ENCODE measurements at regions not wholly inside any gene's neighbourhood (a gene's known extent, or its start where the extent isn't known, plus 50 kb on each side); places are given as distances from the start of the nearest gene placed in this dataset.

- DNase-seq (ENCODE audit: low spot score) = no peak
- TF ChIP-seq CTCF (conservative IDR thresholded peaks at IDR 0.05; ENCODE audit: low read depth, low read length) (no peak), EZH2 (IDR thresholded peaks at IDR 0.05; ENCODE audit: borderline replicate concordance, low read depth, low read length, poor library complexity, severe bottlenecking) (no peak)
- Histone ChIP-seq H3K4me1 (ENCODE audit: insufficient read depth, low read length, poor library complexity, severe bottlenecking) (no peaks in the 10 kb centered on the region), H3K27ac (ENCODE audit: low read depth, low read length, poor library complexity, severe bottlenecking) (no peak overlapping the region), H3K36me3 (ENCODE audit: insufficient read depth, low read length, poor library complexity, severe bottlenecking) (no peaks in the 10 kb centered on the region), H3K4me3 (ENCODE audit: low read depth, low read length, poor library complexity, severe bottlenecking) (no peak overlapping the region), H3K9me3 (ENCODE audit: low read depth, low read length, poor library complexity, severe bottlenecking) (no peaks in the 10 kb centered on the region), H3K27me3 (replicated peaks; ENCODE audit: insufficient read depth, low read depth, low read length, poor library complexity) (no peaks in the 10 kb centered on the region)
- BruUV-seq (replicated peaks) = no TSS peak
- intact Hi-C loops (cut with micrococcal nuclease; ENCODE audit: unreplicated experiment) = no loop called here
- POLR2A ChIA-PET (ENCODE audit: low non-redundant PET) = no interaction called here
- CTCF ChIA-PET = no interaction called here
Measured at GRCh38 chrX:6810776-6811175, 275.9 kb upstream of the VCX3A start.

GRCh38 chrX:6803607-6804006 lies 268.7 kb upstream of the VCX3A start:
- intact Hi-C loops (cut with micrococcal nuclease; ENCODE audit: unreplicated experiment) = no loop called here
- Histone ChIP-seq H3K4me1 (ENCODE audit: insufficient read depth, low read length, poor library complexity, severe bottlenecking) (no peaks in the 10 kb centered on the region), H3K36me3 (ENCODE audit: insufficient read depth, low read length, poor library complexity, severe bottlenecking) (no peaks in the 10 kb centered on the region), H3K9me3 (ENCODE audit: low read depth, low read length, poor library complexity, severe bottlenecking) (no peaks in the 10 kb centered on the region), H3K27me3 (replicated peaks; ENCODE audit: insufficient read depth, low read depth, low read length, poor library complexity) (no peaks in the 10 kb centered on the region), H3K4me3 (ENCODE audit: low read depth, low read length, poor library complexity, severe bottlenecking) (no peak overlapping the region), H3K27ac (ENCODE audit: low read depth, low read length, poor library complexity, severe bottlenecking) (no peak overlapping the region)
- TF ChIP-seq EZH2 (IDR thresholded peaks at IDR 0.05; ENCODE audit: borderline replicate concordance, low read depth, low read length, poor library complexity, severe bottlenecking) = no peak
- TF ChIP-seq CTCF (conservative IDR thresholded peaks at IDR 0.05; ENCODE audit: low read depth, low read length) = no peak
- DNase-seq (ENCODE audit: low spot score) = no peak
- CTCF ChIA-PET = no interaction called here
- no TSS peak for BruUV-seq (replicated peaks)
- POLR2A ChIA-PET (ENCODE audit: low non-redundant PET) = no interaction called here

GRCh38 chrX:6793000-6793399 lies 258.1 kb upstream of the VCX3A start:
- no peak for TF ChIP-seq EZH2 (IDR thresholded peaks at IDR 0.05; ENCODE audit: borderline replicate concordance, low read depth, low read length, poor library complexity, severe bottlenecking)
- no peak for TF ChIP-seq CTCF (conservative IDR thresholded peaks at IDR 0.05; ENCODE audit: low read depth, low read length)
- intact Hi-C loops (cut with micrococcal nuclease; ENCODE audit: unreplicated experiment) = no loop called here
- Histone ChIP-seq H3K9me3 (ENCODE audit: low read depth, low read length, poor library complexity, severe bottlenecking) (no peaks in the 10 kb centered on the region), H3K4me3 (ENCODE audit: low read depth, low read length, poor library complexity, severe bottlenecking) (no peak overlapping the region), H3K4me1 (ENCODE audit: insufficient read depth, low read length, poor library complexity, severe bottlenecking) (no peaks in the 10 kb centered on the region), H3K27me3 (replicated peaks; ENCODE audit: insufficient read depth, low read depth, low read length, poor library complexity) (no peaks in the 10 kb centered on the region), H3K36me3 (ENCODE audit: insufficient read depth, low read length, poor library complexity, severe bottlenecking) (no peaks in the 10 kb centered on the region), H3K27ac (ENCODE audit: low read depth, low read length, poor library complexity, severe bottlenecking) (no peak overlapping the region)
- POLR2A ChIA-PET (ENCODE audit: low non-redundant PET) = no interaction called here
- no TSS peak for BruUV-seq (replicated peaks)
- CTCF ChIA-PET = no interaction called here
- no peak for DNase-seq (ENCODE audit: low spot score)
